GM18511 (cell line): ENCODE measurements at regions not wholly inside any gene's neighbourhood (a gene's known extent, or its start where the extent isn't known, plus 50 kb on each side); places are given as distances from the start of the nearest gene placed in this dataset.
"Not testable (repeated sequence)": the region's sequence is repeated elsewhere in the genome, so short reads cannot be mapped to it uniquely, and the experiment has no call there.

ENCODE experiments used
- ATAC-seq: cut with Tn5 transposase; IDR thresholded peaks from one replicate; pipeline ENCODE4 v1.9.1; 2021; ENCODE audit warnings: mild to moderate bottlenecking, moderate library complexity; ENCODE audit not compliant: unreplicated experiment

GRCh38 chr2:13332060-13332459 lies 615.3 kb downstream of the TRIB2 start:
- no peak for ATAC-seq

GRCh38 chr2:13334071-13334470 lies 617.3 kb downstream of the TRIB2 start:
- not testable (repeated sequence) for ATAC-seq

GRCh38 chr2:13334545-13334944 lies 617.8 kb downstream of the TRIB2 start:
- no peak for ATAC-seq

GRCh38 chr2:13335862-13336535 lies 619.3 kb downstream of the TRIB2 start:
- no peak for ATAC-seq

GRCh38 chr2:13351068-13351467 lies 634.3 kb downstream of the TRIB2 start:
- ATAC-seq = no peak

- no peak for ATAC-seq
These were observed 636.3 kb downstream of the TRIB2 start for GRCh38 chr2:13353083-13353482.

GRCh38 chr2:13354031-13354430 lies 637.3 kb downstream of the TRIB2 start:
- no peak for ATAC-seq

- ATAC-seq = not testable (repeated sequence)
These were observed 665.2 kb downstream of the TRIB2 start for GRCh38 chr2:13381928-13382327.

- ATAC-seq = not testable (repeated sequence)
These were observed 672.4 kb downstream of the TRIB2 start for GRCh38 chr2:13389172-13389571.

GRCh38 chr2:13390676-13391075 lies 673.9 kb downstream of the TRIB2 start:
- ATAC-seq = no peak

- ATAC-seq = no peak
These were observed 684.6 kb downstream of the TRIB2 start for GRCh38 chr2:13401312-13401711.

GRCh38 chr2:13413989-13414388 lies 697.3 kb downstream of the TRIB2 start:
- ATAC-seq = no peak

GRCh38 chr2:13414897-13415296 lies 698.2 kb downstream of the TRIB2 start:
- no peak for ATAC-seq

- ATAC-seq = no peak
These were observed 717.2 kb downstream of the TRIB2 start for GRCh38 chr2:13433954-13434353.

GRCh38 chr2:13443554-13444261 lies 727.0 kb downstream of the TRIB2 start:
- not testable (repeated sequence) for ATAC-seq

GRCh38 chr2:13462464-13462863 lies 745.7 kb downstream of the TRIB2 start:
- ATAC-seq = no peak

- no peak for ATAC-seq
These were observed 749.3 kb downstream of the TRIB2 start for GRCh38 chr2:13466076-13466475.

GRCh38 chr2:13474538-13474937 lies 757.8 kb downstream of the TRIB2 start:
- no peak for ATAC-seq

- ATAC-seq = peak; percentile 88
These were observed 763.3 kb downstream of the TRIB2 start for GRCh38 chr2:13480057-13480456.

GRCh38 chr2:13481201-13481600 lies 764.5 kb downstream of the TRIB2 start:
- ATAC-seq = no peak

- ATAC-seq = no peak
These were observed 768.5 kb downstream of the TRIB2 start for GRCh38 chr2:13485256-13485655.

GRCh38 chr2:13488965-13489364 lies 772.2 kb downstream of the TRIB2 start:
- ATAC-seq = no peak

- ATAC-seq = no peak
These were observed 775.5 kb downstream of the TRIB2 start for GRCh38 chr2:13492262-13492661.
